ENCODE measurements at regions not wholly inside any gene's neighbourhood (a gene's known extent, or its start where the extent isn't known, plus 50 kb on each side); places are given as distances from the start of the nearest gene placed in this dataset.
A peak's percentile ranks its signal among the peaks of the same experiment; 100 is the strongest.
"Not testable (repeated sequence)": the region's sequence is repeated elsewhere in the genome, so short reads cannot be mapped to it uniquely, and the experiment has no call there.

- in situ Hi-C loops (cut with HindIII; ENCODE audit: low sequenced_read_pairs): no loop called here
- H3K4me3 ChIP-seq (ENCODE audit: low read depth, low read length): no peak overlapping the region
- TF ChIP-seq CTCF (IDR thresholded peaks at IDR 0.05; ENCODE audit: low read depth, low read length): no peak
- DNase-seq (ENCODE audit: low read depth, low spot score): no peak
Observed at GRCh38 chr7:131935180-131935579, 378.8 kb upstream of the PODXL start.

GRCh38 chr7:131934452-131934851 lies 378.0 kb upstream of the PODXL start:
- in situ Hi-C loops (cut with HindIII; ENCODE audit: low sequenced_read_pairs): no loop called here
- H3K4me3 ChIP-seq (ENCODE audit: low read depth, low read length): no peak overlapping the region
- TF ChIP-seq CTCF (IDR thresholded peaks at IDR 0.05; ENCODE audit: low read depth, low read length): no peak
- no peak for DNase-seq (ENCODE audit: low read depth, low spot score)

- in situ Hi-C loops (cut with HindIII; ENCODE audit: low sequenced_read_pairs): no loop called here
- DNase-seq (ENCODE audit: low read depth, low spot score): no peak
- no peak overlapping the region for H3K4me3 ChIP-seq (ENCODE audit: low read depth, low read length)
- TF ChIP-seq CTCF (IDR thresholded peaks at IDR 0.05; ENCODE audit: low read depth, low read length): no peak
Observed at GRCh38 chr7:131933751-131934289, 377.4 kb upstream of the PODXL start.

GRCh38 chr7:131933219-131933618 lies 376.8 kb upstream of the PODXL start:
- H3K4me3 ChIP-seq (ENCODE audit: low read depth, low read length); DNase-seq (ENCODE audit: low read depth, low spot score); in situ Hi-C loops (cut with HindIII; ENCODE audit: low sequenced_read_pairs): not testable (repeated sequence)

- no peak for DNase-seq (ENCODE audit: low read depth, low spot score)
- in situ Hi-C loops (cut with HindIII; ENCODE audit: low sequenced_read_pairs): no loop called here
- TF ChIP-seq CTCF (IDR thresholded peaks at IDR 0.05; ENCODE audit: low read depth, low read length): no peak
- H3K4me3 ChIP-seq (ENCODE audit: low read depth, low read length): no peak overlapping the region
Observed at GRCh38 chr7:131932271-131932670, 375.8 kb upstream of the PODXL start.

- in situ Hi-C loops (cut with HindIII; ENCODE audit: low sequenced_read_pairs): no loop called here
- H3K4me3 ChIP-seq (ENCODE audit: low read depth, low read length): no peak overlapping the region
- peak; percentile 17 for DNase-seq (ENCODE audit: low read depth, low spot score)
- no peak for TF ChIP-seq CTCF (IDR thresholded peaks at IDR 0.05; ENCODE audit: low read depth, low read length)
Observed at GRCh38 chr7:131931370-131931769, 374.9 kb upstream of the PODXL start.

- DNase-seq (ENCODE audit: low read depth, low spot score): no peak
- H3K4me3 ChIP-seq (ENCODE audit: low read depth, low read length): no peak overlapping the region
- in situ Hi-C loops (cut with HindIII; ENCODE audit: low sequenced_read_pairs): no loop called here
- TF ChIP-seq CTCF (IDR thresholded peaks at IDR 0.05; ENCODE audit: low read depth, low read length): no peak
Observed at GRCh38 chr7:131929632-131930031, 373.2 kb upstream of the PODXL start.
